Thoracic aorta (tissue), 2 donors: ENCODE measurements at regions not wholly inside any gene's neighbourhood (a gene's known extent, or its start where the extent isn't known, plus 50 kb on each side); places are given as distances from the start of the nearest gene placed in this dataset.
"Not testable (repeated sequence)": the region's sequence is repeated elsewhere in the genome, so short reads cannot be mapped to it uniquely, and the experiment has no call there.

Experiments used
- ATAC-seq: fragments of 150-250 bp; one replicate; pipeline ENCODE4 v1.8.0; 2017; ENCODE audit warnings: low read depth; ENCODE audit not compliant: insufficient number of reproducible peaks, low FRiP score
- DNase-seq: peaks from one replicate; pipeline ENCODE4 v3.0.0-alpha.2; 2020; ENCODE audit warnings: low spot score
- H3K27ac ChIP-seq, 2 donors: fragments of 200-600 bp; sonication (generic); 1 replicate in 1 of 2; 2 replicates in 1 of 2; pipeline ENCODE4 v1.5.1; 2016; ENCODE audit warnings: mild to moderate bottlenecking in 2 of 2, moderate library complexity in 2 of 2
- H3K27me3 ChIP-seq: fragments of 200-600 bp; sonication (generic); replicated peaks from 2 replicates; pipeline ENCODE4 v1.6.0; 2016; ENCODE audit warnings: mild to moderate bottlenecking; ENCODE audit not compliant: insufficient read depth
- H3K36me3 ChIP-seq: fragments of 200-600 bp; sonication (generic); one replicate; pipeline ENCODE4 v1.5.1; 2016
- H3K4me1 ChIP-seq, 2 donors: fragments of 200-600 bp; sonication (generic); 1 replicate in 1 of 2; 2 replicates in 1 of 2; pipeline versions ENCODE4 v1.5.1 to v1.6.0; 2016; ENCODE audit warnings: low read depth in 2 of 2, mild to moderate bottlenecking in 1 of 2; ENCODE audit not compliant: control insufficient read depth in 1 of 2
- H3K4me3 ChIP-seq: fragments of 200-600 bp; sonication (generic); 2 replicates; pipeline ENCODE4 v1.5.1; 2016; ENCODE audit warnings: mild to moderate bottlenecking
- H3K9me3 ChIP-seq: fragments of 200-600 bp; sonication (generic); 2 replicates; pipeline ENCODE4 v1.5.1; 2016
- CTCF ChIP-seq: fragments of 200-600 bp; sonication (generic); IDR thresholded peaks from one replicate; pipeline ENCODE4 v1.5.1; 2019; ENCODE audit warnings: antibody characterized with exemption

- DNase-seq (no peak), ATAC-seq (no peak)
- Histone ChIP-seq H3K9me3 (no peaks in the 10 kb centered on the region), H3K27me3 (no peaks in the 10 kb centered on the region), H3K27ac (no peak overlapping the region), H3K4me3 (no peak overlapping the region), H3K36me3 (no peaks in the 10 kb centered on the region), H3K4me1 (no peaks in the 10 kb centered on the region)
- TF ChIP-seq CTCF, result no peak
Observed at GRCh38 chr5:108461628-108462367, 79.9 kb upstream of the FBXL17 start.

GRCh38 chr5:108459769-108460168 lies 77.9 kb upstream of the FBXL17 start:
- TF ChIP-seq CTCF, result no peak
- H3K36me3 ChIP-seq, result no peaks in the 10 kb centered on the region
- H3K9me3 ChIP-seq, result no peaks in the 10 kb centered on the region
- H3K4me1 ChIP-seq, result no peaks in the 10 kb centered on the region
- H3K4me3 ChIP-seq, result no peak overlapping the region
- DNase-seq (no peak), ATAC-seq (no peak)
- no peaks in the 10 kb centered on the region for H3K27me3 ChIP-seq
- no peak overlapping the region for H3K27ac ChIP-seq

DNA sequence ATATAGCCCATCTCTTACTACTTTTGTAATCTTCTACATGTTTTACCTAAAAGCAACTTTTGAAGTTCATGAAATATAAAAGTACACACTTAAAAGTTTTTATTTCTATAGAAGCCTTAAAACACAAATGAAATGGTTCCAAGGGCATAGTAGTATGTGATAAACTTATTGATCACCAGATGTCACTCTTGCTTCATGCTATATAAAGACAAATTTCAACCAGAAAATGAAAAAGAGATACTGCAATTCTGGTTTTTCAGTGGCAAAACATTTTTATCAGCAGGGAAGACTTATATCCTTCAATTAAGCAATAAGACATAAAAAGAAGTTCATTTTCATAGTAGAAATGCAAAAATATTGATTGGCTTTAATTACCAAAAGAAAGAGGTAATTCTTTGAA lies 69.4 kb upstream of the FBXL17 start:
- no peak for ATAC-seq
- Histone ChIP-seq H3K27me3 (no peaks in the 10 kb centered on the region), H3K4me3 (no peak overlapping the region), H3K9me3 (peaks cover 6% of the 10 kb centered on the region), H3K36me3 (no peaks in the 10 kb centered on the region), H3K4me1 (no peaks in the 10 kb centered on the region), H3K27ac (no peak overlapping the region)
- TF ChIP-seq CTCF, result no peak
- no peak for DNase-seq

DNA sequence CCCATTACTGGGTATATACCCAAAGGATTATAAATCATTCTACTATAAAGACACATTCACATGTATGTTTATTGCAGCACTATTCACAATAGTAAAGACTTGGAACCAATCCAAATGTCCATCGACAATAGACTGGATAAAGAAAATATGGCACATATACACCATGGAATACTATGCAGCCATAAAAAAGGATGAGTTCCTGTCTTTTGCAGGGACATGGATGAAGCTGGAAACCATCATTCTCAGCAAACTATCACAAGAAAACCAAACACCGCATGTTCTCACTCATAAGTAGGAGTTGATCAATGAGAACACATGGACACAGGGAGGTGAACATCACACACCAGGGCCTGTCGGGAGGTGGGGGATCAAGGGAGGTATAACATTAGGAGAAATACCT lies 62.2 kb upstream of the FBXL17 start:
- not testable (repeated sequence) for H3K36me3 ChIP-seq, H3K27me3 ChIP-seq, H3K9me3 ChIP-seq, H3K4me1 ChIP-seq, ATAC-seq, H3K27ac ChIP-seq, DNase-seq, H3K4me3 ChIP-seq

- ATAC-seq, H3K36me3 ChIP-seq, H3K4me3 ChIP-seq, H3K9me3 ChIP-seq, H3K4me1 ChIP-seq, H3K27ac ChIP-seq, H3K27me3 ChIP-seq, DNase-seq: not testable (repeated sequence)
Observed at GRCh38 chr5:108442063-108442651, 60.3 kb upstream of the FBXL17 start.

DNA sequence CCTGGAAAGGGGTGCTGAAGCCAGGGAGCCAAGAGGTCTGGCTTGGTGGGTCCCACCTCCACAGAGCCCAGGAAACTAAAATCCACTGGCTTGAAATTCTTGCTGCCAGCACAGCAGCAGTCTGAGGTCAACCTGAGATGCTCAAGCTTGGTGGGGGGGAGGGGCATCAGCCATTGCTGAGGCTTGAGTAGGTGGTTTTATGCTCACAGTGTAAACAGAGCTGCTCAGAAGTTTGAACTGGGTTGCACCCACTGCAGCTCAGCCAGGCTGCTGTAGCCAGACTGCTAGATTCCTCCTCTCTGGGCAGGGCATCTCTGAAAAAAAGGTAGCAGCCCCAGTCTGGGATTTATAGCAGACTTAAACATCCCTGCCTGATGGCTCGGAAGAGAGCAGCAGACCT lies 55.5 kb upstream of the FBXL17 start:
- Histone ChIP-seq H3K4me1 (no peaks in the 10 kb centered on the region), H3K27ac (no peak overlapping the region), H3K9me3 (no peaks in the 10 kb centered on the region), H3K4me3 (no peak overlapping the region), H3K36me3 (no peaks in the 10 kb centered on the region), H3K27me3 (no peaks in the 10 kb centered on the region)
- no peak for TF ChIP-seq CTCF
- ATAC-seq, result no peak
- no peak for DNase-seq
